ENCODE measurements at regions not wholly inside any gene's neighbourhood (a gene's known extent, or its start where the extent isn't known, plus 50 kb on each side); places are given as distances from the start of the nearest gene placed in this dataset.

DNA sequence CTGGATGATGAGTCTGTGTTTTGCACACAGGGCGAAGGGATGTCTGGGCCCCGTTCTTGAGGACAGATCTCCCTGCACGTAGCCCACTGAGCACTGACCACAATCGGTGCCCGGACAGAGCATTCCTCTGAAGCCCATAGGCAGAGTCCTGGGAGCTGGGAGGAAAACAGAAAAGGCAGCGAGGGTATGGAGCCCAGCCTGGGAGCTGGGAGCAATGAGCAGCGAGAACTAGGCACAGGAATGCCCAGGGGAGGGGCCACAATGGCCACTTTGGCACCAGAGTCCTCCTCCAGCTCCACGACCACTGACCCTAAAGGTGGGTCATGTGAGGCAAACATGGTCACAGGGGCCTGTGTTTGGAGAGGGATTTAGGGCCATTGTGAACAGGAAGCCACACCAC is 333.9 kb downstream of the EIPR1 start:
- 94% methylated on average over 8 of the region's 8 CpGs for WGBS
- no peaks in the 10 kb centered on the region for H3K9me3 ChIP-seq

DNA sequence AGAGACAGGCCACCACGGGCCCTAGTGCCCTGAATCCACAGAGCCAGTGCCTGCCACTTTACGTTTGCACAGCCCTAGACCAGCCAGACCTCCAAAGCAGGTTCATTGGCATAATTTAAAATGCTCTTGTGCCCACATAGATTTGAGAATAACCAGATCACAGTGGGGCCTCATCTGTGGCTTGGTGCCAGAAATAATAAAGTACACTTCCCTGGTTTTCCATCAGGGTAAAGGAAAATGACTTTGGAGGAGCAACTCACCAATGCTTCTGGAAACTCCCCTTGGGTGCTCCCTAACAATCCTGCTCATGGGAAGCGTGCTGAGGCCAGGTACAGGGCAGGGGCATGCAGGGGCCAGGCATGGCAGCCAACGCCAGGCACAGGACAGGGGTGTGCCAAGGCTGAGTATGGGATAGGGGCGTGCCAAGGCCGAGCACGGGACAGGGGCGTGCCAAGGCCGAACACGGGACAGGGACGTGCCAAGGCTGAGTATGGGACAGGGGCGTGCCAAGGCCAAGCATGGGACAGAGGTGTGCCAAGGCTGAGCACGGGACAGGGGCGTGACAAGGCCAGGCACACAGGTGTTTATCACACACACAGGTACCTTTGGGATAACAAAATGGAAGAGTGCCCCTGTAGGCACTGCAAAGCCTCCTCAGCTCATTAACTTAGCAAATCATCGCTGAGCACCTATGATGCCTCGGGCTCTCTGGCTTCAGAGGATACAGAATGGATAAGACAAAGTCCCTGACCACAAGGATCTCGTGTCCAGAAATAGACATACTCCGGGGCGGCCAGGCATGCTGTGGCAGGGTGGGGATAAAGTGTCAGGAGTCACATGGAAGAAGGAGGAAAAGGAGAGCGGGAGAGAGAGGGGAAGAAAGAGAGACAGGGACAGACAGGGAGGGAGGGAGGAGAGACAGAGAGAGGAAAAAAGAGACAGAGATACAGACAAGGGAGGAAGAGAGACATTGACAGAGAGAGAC is 334.7 kb downstream of the EIPR1 start:
- TF ChIP-seq POLR2AphosphoS5 (IDR thresholded peaks at IDR 0.05): no peak
- TF ChIP-seq, protein P1, sequence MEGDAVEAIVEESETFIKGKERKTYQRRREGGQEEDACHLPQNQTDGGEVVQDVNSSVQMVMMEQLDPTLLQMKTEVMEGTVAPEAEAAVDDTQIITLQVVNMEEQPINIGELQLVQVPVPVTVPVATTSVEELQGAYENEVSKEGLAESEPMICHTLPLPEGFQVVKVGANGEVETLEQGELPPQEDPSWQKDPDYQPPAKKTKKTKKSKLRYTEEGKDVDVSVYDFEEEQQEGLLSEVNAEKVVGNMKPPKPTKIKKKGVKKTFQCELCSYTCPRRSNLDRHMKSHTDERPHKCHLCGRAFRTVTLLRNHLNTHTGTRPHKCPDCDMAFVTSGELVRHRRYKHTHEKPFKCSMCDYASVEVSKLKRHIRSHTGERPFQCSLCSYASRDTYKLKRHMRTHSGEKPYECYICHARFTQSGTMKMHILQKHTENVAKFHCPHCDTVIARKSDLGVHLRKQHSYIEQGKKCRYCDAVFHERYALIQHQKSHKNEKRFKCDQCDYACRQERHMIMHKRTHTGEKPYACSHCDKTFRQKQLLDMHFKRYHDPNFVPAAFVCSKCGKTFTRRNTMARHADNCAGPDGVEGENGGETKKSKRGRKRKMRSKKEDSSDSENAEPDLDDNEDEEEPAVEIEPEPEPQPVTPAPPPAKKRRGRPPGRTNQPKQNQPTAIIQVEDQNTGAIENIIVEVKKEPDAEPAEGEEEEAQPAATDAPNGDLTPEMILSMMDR (IDR thresholded peaks at IDR 0.05): no peak
- no peak for TF ChIP-seq POLR2A (IDR thresholded peaks at IDR 0.05)
- WGBS: 71% methylated on average over 20 of the region's 20 CpGs
- Histone ChIP-seq H3K27ac (no peak overlapping the region), H3K9me3 (no peaks in the 10 kb centered on the region), H3K27me3 (replicated peaks; ENCODE audit: insufficient read depth) (no peaks in the 10 kb centered on the region), H3K4me1 (replicated peaks) (no peaks in the 10 kb centered on the region), H3K4me3 (no peak overlapping the region), H3K36me3 (no peaks in the 10 kb centered on the region)
- DNase-seq (ENCODE audit: low spot score): no peak
- intact Hi-C loops (cut with DNase I): no loop called here

More for the DNA sequence above, 333.9 kb downstream of the EIPR1 start:
- H3K4me1 ChIP-seq (replicated peaks): no peaks in the 10 kb centered on the region
- no peaks in the 10 kb centered on the region for H3K36me3 ChIP-seq
- intact Hi-C loops (cut with DNase I): no loop called here
- H3K4me3 ChIP-seq: no peak overlapping the region
- TF ChIP-seq, protein P1 (IDR thresholded peaks at IDR 0.05): no peak
- TF ChIP-seq POLR2AphosphoS5 (IDR thresholded peaks at IDR 0.05) (no peak), POLR2A (IDR thresholded peaks at IDR 0.05) (no peak)
- H3K27me3 ChIP-seq (replicated peaks; ENCODE audit: insufficient read depth): no peaks in the 10 kb centered on the region
- DNase-seq (ENCODE audit: low spot score): no peak
- no peak overlapping the region for H3K27ac ChIP-seq

DNA sequence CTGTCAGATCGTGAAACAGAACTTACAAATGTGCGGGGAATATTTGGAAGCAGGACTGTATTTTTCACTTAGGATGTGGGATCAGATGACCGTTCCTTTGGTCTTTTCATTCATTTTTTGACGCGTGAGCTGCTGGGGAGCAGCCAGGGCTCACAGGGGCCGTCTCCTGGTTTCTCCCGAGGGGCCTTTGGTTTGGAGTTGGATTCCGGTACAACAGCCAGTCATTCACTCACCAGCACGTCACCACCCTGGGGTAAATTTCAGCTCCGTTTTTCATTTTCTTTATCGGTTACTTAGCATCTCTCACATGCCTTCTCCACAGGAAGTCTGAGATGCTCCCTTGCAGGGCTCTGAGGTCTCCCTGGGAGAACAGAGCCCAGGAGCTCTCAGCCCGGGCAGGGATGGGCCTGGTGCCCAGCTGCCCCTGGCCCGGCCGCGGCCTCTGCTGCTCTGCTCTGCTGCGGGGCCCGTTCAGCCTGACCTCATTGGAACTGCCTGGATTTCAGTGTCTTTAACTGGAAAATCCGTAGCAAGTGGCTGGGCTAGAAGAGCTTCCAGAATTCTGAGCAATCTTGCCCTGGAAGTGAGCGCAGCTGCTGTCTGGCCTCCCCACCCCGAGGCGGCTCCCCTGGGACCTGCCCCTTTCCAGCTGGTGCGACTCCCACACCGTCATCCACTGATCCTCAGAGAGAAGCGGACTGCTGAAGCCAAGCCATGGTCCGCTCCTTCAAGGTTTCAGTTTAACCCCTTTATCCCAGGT is 335.6 kb downstream of the EIPR1 start:
- no peak for DNase-seq (ENCODE audit: low spot score)
- no peaks in the 10 kb centered on the region for H3K4me1 ChIP-seq (replicated peaks)
- H3K4me3 ChIP-seq: no peak overlapping the region
- no peaks in the 10 kb centered on the region for H3K9me3 ChIP-seq
- intact Hi-C loops (cut with DNase I): no loop called here
- no peaks in the 10 kb centered on the region for H3K36me3 ChIP-seq
- WGBS: 46% methylated on average over 23 of the region's 25 CpGs
- no peak overlapping the region for H3K27ac ChIP-seq
- TF ChIP-seq, protein P1 (IDR thresholded peaks at IDR 0.05): no peak
- TF ChIP-seq POLR2AphosphoS5 (IDR thresholded peaks at IDR 0.05) (no peak), POLR2A (IDR thresholded peaks at IDR 0.05) (no peak)
- H3K27me3 ChIP-seq (replicated peaks; ENCODE audit: insufficient read depth): no peaks in the 10 kb centered on the region

DNA sequence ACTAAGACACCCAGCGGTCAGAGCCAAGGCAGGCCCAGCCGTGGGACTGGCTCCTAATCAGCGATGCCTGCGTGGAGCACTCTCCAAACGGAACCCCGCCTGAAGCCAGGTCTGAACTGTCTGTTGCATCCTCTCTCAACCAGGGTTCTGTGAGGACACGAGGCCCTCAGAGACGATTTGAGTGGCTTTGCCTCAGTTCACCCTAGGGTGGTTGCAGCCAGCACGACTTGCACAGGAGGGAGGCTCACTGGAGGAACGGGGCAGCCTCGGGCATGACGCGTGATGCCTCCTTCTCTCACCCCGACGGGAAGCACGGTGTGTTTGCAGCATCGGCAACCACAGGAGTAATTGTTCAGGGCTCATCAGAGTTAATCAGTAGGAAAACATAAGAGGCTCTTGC is 336.4 kb downstream of the EIPR1 start:
- no peaks in the 10 kb centered on the region for H3K4me1 ChIP-seq (replicated peaks)
- H3K36me3 ChIP-seq: no peaks in the 10 kb centered on the region
- WGBS: 81% methylated on average over 17 of the region's 17 CpGs
- no peak overlapping the region for H3K27ac ChIP-seq
- intact Hi-C loops (cut with DNase I): no loop called here
- no peak overlapping the region for H3K4me3 ChIP-seq
- H3K27me3 ChIP-seq (replicated peaks; ENCODE audit: insufficient read depth): no peaks in the 10 kb centered on the region
- no peak for DNase-seq (ENCODE audit: low spot score)
- no peak for TF ChIP-seq POLR2AphosphoS5 (IDR thresholded peaks at IDR 0.05)
- no peak for TF ChIP-seq POLR2A (IDR thresholded peaks at IDR 0.05)
- TF ChIP-seq, protein P1 (IDR thresholded peaks at IDR 0.05): no peak
- H3K9me3 ChIP-seq: no peaks in the 10 kb centered on the region
